MM.1S (cell line): ENCODE measurements at regions not wholly inside any gene's neighbourhood (a gene's known extent, or its start where the extent isn't known, plus 50 kb on each side); places are given as distances from the start of the nearest gene placed in this dataset.

Experiments
- DNase-seq: peaks from one replicate; pipeline ENCODE4 v3.0.0-alpha.2; 2015
- H2AFZ ChIP-seq: fragments of 300-600 bp; sonication (generic); 2 replicates; pipeline ENCODE4 v1.6.0; 2016; ENCODE audit warnings: antibody characterized with exemption, low read length
- H3F3A ChIP-seq: fragments of 300-600 bp; sonication (generic); 2 replicates; pipeline ENCODE4 v1.6.1; 2016; ENCODE audit warnings: mild to moderate bottlenecking, antibody characterized with exemption, low read length, moderate library complexity, mixed read lengths; ENCODE audit not compliant: insufficient read depth
- H3K27ac ChIP-seq: fragments of 300-600 bp; sonication (generic); 2 replicates; pipeline ENCODE4 v1.5.1; 2016; ENCODE audit warnings: mild to moderate bottlenecking, low read length
- H3K27me3 ChIP-seq: fragments of 300-600 bp; sonication (generic); replicated peaks from 2 replicates; pipeline ENCODE4 v1.6.0; 2016; ENCODE audit warnings: low read length; ENCODE audit not compliant: insufficient read depth
- H3K36me3 ChIP-seq: fragments of 300-600 bp; sonication (generic); replicated peaks from 2 replicates; pipeline ENCODE4 v1.6.1; 2016; ENCODE audit warnings: mild to moderate bottlenecking, low read length, mixed read lengths; ENCODE audit not compliant: insufficient read depth
- H3K4me1 ChIP-seq: fragments of 300-600 bp; sonication (generic); 2 replicates; pipeline ENCODE4 v1.6.1; 2016; ENCODE audit warnings: low read length, mixed read lengths
- H3K4me2 ChIP-seq: fragments of 300-600 bp; sonication (generic); 2 replicates; pipeline ENCODE4 v1.6.0; 2016; ENCODE audit warnings: low read depth, low read length
- H3K4me3 ChIP-seq: fragments of 300-600 bp; sonication (generic); 2 replicates; pipeline ENCODE4 v1.5.1; 2016; ENCODE audit warnings: low read length, mixed read lengths
- H3K79me2 ChIP-seq: fragments of 300-600 bp; sonication (generic); 2 replicates; pipeline ENCODE4 v1.6.1; 2016; ENCODE audit warnings: mixed run types, low read length, mixed read lengths
- H3K9ac ChIP-seq: fragments of 300-600 bp; sonication (generic); 2 replicates; pipeline ENCODE4 v1.6.1; 2016; ENCODE audit warnings: low read length, mixed read lengths
- H3K9me2 ChIP-seq: fragments of 300-600 bp; sonication (generic); replicated peaks from 2 replicates; pipeline ENCODE4 v1.6.1; 2016; ENCODE audit warnings: mild to moderate bottlenecking, low read length, mixed read lengths; ENCODE audit not compliant: insufficient read depth
- H3K9me3 ChIP-seq: fragments of 300-600 bp; sonication (generic); replicated peaks from 2 replicates; pipeline ENCODE4 v1.6.1; 2016; ENCODE audit warnings: mild to moderate bottlenecking, low read length, mixed read lengths; ENCODE audit not compliant: insufficient read depth
- H4K20me1 ChIP-seq: fragments of 300-600 bp; sonication (generic); 2 replicates; pipeline ENCODE4 v1.6.1; 2016; ENCODE audit warnings: mild to moderate bottlenecking, low read length, moderate library complexity, mixed read lengths; ENCODE audit not compliant: insufficient read depth
- EZH2 ChIP-seq: fragments of 300-600 bp; sonication (generic); optimal IDR thresholded peaks from 2 replicates; pipeline ENCODE3; 2017; ENCODE audit warnings: low read depth, mild to moderate bottlenecking, antibody characterized with exemption, low read length, mixed read lengths
- EZH2phosphoT487 ChIP-seq: fragments of 300-600 bp; sonication (generic); IDR thresholded peaks from 2 replicates; pipeline ENCODE4 v1.6.1; 2018; ENCODE audit warnings: antibody characterized with exemption, low read length
- TF ChIP-seq, protein P1 (sequence below): fragments of 300-600 bp; sonication (generic); IDR thresholded peaks from 2 replicates; pipeline ENCODE4 v1.5.1; 2016; ENCODE audit warnings: antibody characterized with exemption, low read length, mixed read lengths

DNA sequence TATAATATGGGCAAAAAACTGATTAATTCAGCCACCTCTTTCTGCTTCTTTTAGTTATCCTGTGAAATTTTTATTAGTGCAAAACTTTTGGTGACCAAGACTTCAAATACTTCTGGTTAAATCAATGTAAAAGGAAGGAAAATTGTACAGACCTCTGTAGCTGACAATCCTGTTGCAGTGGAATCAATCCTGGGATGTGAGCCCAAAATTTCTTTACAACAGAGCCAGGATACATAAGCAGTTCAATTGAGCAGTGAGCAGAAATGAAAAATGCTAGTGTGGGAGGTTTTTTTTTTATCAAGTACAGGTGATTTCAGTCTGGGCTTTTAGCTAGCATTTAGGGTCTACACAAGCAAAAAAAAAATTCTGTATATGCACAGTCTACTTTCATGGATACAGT, 398.0 kb downstream of the OTOL1 start:
- H4K20me1 ChIP-seq = no peaks in the 10 kb centered on the region
- H3K27ac ChIP-seq = no peak overlapping the region
- no peaks in the 10 kb centered on the region for H3K9me2 ChIP-seq
- H3K79me2 ChIP-seq = no peaks in the 10 kb centered on the region
- no peaks in the 10 kb centered on the region for H3K9me3 ChIP-seq
- H3K4me3 ChIP-seq = no peak overlapping the region
- no peak overlapping the region for H3K4me2 ChIP-seq
- no peaks in the 10 kb centered on the region for H3F3A ChIP-seq
- H3K4me1 ChIP-seq = no peaks in the 10 kb centered on the region
- no peaks in the 10 kb centered on the region for H3K36me3 ChIP-seq
- H2AFZ ChIP-seq = no peak overlapping the region
- TF ChIP-seq EZH2phosphoT487 (no peak), EZH2 (no peak)
- no peaks in the 10 kb centered on the region for H3K27me3 ChIP-seq
- no peak for DNase-seq
- H3K9ac ChIP-seq = no peak overlapping the region

DNA sequence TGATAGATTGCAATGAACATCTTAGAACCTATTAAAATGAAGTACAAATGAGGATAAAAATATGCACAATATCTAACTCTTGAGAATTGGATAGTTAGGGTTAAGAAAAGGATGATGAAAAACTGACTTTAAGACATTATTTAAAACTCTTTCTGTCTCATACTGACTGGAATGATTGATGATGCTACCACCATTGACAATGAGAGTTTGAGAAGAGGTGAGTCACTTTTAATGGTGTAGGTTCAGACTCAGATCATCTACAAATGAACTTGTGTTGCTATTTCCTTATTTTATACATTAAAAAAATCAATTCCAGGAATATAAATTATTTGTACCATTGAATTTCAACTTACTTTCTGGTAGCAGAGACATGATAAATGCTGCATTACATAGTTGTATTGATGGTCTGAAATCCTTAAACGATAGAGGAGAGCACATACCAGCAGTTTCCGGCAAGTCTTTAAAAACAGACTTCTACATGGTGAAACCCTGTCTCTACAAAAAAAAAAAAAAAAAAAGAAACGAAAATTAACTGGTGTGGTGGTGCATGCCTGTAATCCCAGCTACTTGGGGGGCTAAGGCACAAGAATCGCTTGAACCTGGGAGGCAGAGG, 409.0 kb downstream of the OTOL1 start:
- no peaks in the 10 kb centered on the region for H3K4me1 ChIP-seq
- H3K27ac ChIP-seq = no peak overlapping the region
- H3K4me2 ChIP-seq = no peak overlapping the region
- no peak overlapping the region for H3K4me3 ChIP-seq
- DNase-seq = no peak
- H3K9me2 ChIP-seq = no peaks in the 10 kb centered on the region
- TF ChIP-seq EZH2 (no peak), EZH2phosphoT487 (no peak)
- TF ChIP-seq, protein P1, sequence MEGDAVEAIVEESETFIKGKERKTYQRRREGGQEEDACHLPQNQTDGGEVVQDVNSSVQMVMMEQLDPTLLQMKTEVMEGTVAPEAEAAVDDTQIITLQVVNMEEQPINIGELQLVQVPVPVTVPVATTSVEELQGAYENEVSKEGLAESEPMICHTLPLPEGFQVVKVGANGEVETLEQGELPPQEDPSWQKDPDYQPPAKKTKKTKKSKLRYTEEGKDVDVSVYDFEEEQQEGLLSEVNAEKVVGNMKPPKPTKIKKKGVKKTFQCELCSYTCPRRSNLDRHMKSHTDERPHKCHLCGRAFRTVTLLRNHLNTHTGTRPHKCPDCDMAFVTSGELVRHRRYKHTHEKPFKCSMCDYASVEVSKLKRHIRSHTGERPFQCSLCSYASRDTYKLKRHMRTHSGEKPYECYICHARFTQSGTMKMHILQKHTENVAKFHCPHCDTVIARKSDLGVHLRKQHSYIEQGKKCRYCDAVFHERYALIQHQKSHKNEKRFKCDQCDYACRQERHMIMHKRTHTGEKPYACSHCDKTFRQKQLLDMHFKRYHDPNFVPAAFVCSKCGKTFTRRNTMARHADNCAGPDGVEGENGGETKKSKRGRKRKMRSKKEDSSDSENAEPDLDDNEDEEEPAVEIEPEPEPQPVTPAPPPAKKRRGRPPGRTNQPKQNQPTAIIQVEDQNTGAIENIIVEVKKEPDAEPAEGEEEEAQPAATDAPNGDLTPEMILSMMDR = no peak
- H3F3A ChIP-seq = no peaks in the 10 kb centered on the region
- no peak overlapping the region for H2AFZ ChIP-seq
- H3K27me3 ChIP-seq = no peaks in the 10 kb centered on the region
- no peaks in the 10 kb centered on the region for H3K36me3 ChIP-seq
- no peaks in the 10 kb centered on the region for H4K20me1 ChIP-seq
- H3K9ac ChIP-seq = no peak overlapping the region
- H3K9me3 ChIP-seq = no peaks in the 10 kb centered on the region
- H3K79me2 ChIP-seq = no peaks in the 10 kb centered on the region

DNA sequence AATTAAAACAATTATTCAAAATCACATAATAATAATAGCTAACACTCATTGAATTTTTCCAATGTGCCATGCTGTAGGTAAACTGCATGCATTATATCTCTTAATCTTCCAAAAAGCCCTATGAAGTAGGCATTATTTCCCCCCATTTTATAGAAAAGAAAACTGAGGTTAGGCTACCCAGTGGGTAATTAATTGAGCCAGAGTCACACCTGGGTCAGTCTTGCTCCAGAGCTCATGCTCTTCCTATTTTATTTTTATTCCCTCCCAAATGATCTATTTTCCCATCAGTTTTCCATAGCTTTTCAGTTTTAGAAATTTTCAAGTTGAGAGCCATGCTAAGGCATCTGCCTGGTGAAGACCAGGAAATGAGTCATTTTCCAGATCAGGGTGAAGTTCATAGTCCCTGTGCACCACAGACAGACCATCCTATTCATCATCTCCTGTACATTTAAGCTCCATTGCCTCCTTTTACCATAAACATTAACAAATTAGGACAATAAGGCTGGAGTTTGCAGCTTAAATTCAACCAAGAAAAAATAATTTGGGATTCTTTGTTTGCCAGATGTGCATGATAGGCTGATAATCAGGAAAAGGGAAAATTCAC, 417.3 kb downstream of the OTOL1 start:
- Histone ChIP-seq H3K27ac (no peak overlapping the region), H3F3A (no peaks in the 10 kb centered on the region), H3K27me3 (no peaks in the 10 kb centered on the region), H3K9me2 (no peaks in the 10 kb centered on the region), H3K36me3 (no peaks in the 10 kb centered on the region), H4K20me1 (no peaks in the 10 kb centered on the region), H3K9me3 (no peaks in the 10 kb centered on the region), H2AFZ (no peak overlapping the region), H3K79me2 (no peaks in the 10 kb centered on the region), H3K9ac (no peak overlapping the region), H3K4me1 (no peaks in the 10 kb centered on the region), H3K4me3 (no peak overlapping the region), H3K4me2 (no peak overlapping the region)
- no peak for DNase-seq
- no peak for TF ChIP-seq EZH2phosphoT487
- TF ChIP-seq EZH2 = no peak
- TF ChIP-seq, protein P1 = no peak
